ENCODE measurements at regions not wholly inside any gene's neighbourhood (a gene's known extent, or its start where the extent isn't known, plus 50 kb on each side); places are given as distances from the start of the nearest gene placed in this dataset.

- Histone ChIP-seq H3K27ac (ENCODE audit: low read depth in 2 of 2, low read length in 2 of 2) (no peak overlapping the region), H3K4me3 (ENCODE audit: low read length in 2 of 2) (no peak overlapping the region), H3K36me3 (ENCODE audit: control insufficient read depth in 2 of 2, insufficient read depth in 2 of 2, low read length in 2 of 2) (no peaks in the 10 kb centered on the region), H3K9ac (ENCODE audit: low read depth in 1 of 2, low read length in 2 of 2) (no peak overlapping the region), H3K27me3 (ENCODE audit: control insufficient read depth in 2 of 2, insufficient read depth in 2 of 2, low read length in 2 of 2) (no peaks in the 10 kb centered on the region), H3K9me3 (ENCODE audit: control insufficient read depth in 2 of 2, low read length in 2 of 2) (peaks cover 0 to 5% of the 10 kb centered on the region in 2 donors), H3K4me1 (ENCODE audit: control insufficient read depth in 2 of 2, insufficient read depth in 2 of 2, low read length in 2 of 2) (no peaks in the 10 kb centered on the region)
These were observed 140.8 kb upstream of the SPATS2L start for GRCh38 chr2:200165687-200166086.

GRCh38 chr2:200168641-200169555 is 137.6 kb upstream of the SPATS2L start:
- peaks cover 0 to 5% of the 10 kb centered on the region in 2 donors for H3K9me3 ChIP-seq (ENCODE audit: control insufficient read depth in 2 of 2, low read length in 2 of 2)
- no peak overlapping the region for H3K4me3 ChIP-seq (ENCODE audit: low read length in 2 of 2)
- H3K4me1 ChIP-seq (ENCODE audit: control insufficient read depth in 2 of 2, insufficient read depth in 2 of 2, low read length in 2 of 2), result no peaks in the 10 kb centered on the region
- no peak overlapping the region for H3K27ac ChIP-seq (ENCODE audit: low read depth in 2 of 2, low read length in 2 of 2)
- no peaks in the 10 kb centered on the region for H3K36me3 ChIP-seq (ENCODE audit: control insufficient read depth in 2 of 2, insufficient read depth in 2 of 2, low read length in 2 of 2)
- no peaks in the 10 kb centered on the region for H3K27me3 ChIP-seq (ENCODE audit: control insufficient read depth in 2 of 2, insufficient read depth in 2 of 2, low read length in 2 of 2)
- H3K9ac ChIP-seq (ENCODE audit: low read depth in 1 of 2, low read length in 2 of 2), result no peak overlapping the region

- H3K36me3 ChIP-seq (ENCODE audit: control insufficient read depth in 2 of 2, insufficient read depth in 2 of 2, low read length in 2 of 2), result no peaks in the 10 kb centered on the region
- no peaks in the 10 kb centered on the region for H3K4me1 ChIP-seq (ENCODE audit: control insufficient read depth in 2 of 2, insufficient read depth in 2 of 2, low read length in 2 of 2)
- H3K9ac ChIP-seq (ENCODE audit: low read depth in 1 of 2, low read length in 2 of 2), result no peak overlapping the region
- H3K27me3 ChIP-seq (ENCODE audit: control insufficient read depth in 2 of 2, insufficient read depth in 2 of 2, low read length in 2 of 2), result no peaks in the 10 kb centered on the region
- H3K4me3 ChIP-seq (ENCODE audit: low read length in 2 of 2), result no peak overlapping the region
- H3K9me3 ChIP-seq (ENCODE audit: control insufficient read depth in 2 of 2, low read length in 2 of 2), result peaks cover 0 to 5% of the 10 kb centered on the region in 2 donors
- no peak overlapping the region for H3K27ac ChIP-seq (ENCODE audit: low read depth in 2 of 2, low read length in 2 of 2)
These were observed 136.3 kb upstream of the SPATS2L start for GRCh38 chr2:200170221-200170620.

- Histone ChIP-seq H3K27me3 (ENCODE audit: control insufficient read depth in 2 of 2, insufficient read depth in 2 of 2, low read length in 2 of 2) (no peaks in the 10 kb centered on the region), H3K4me1 (ENCODE audit: control insufficient read depth in 2 of 2, insufficient read depth in 2 of 2, low read length in 2 of 2) (no peaks in the 10 kb centered on the region), H3K27ac (ENCODE audit: low read depth in 2 of 2, low read length in 2 of 2) (no peak overlapping the region), H3K36me3 (ENCODE audit: control insufficient read depth in 2 of 2, insufficient read depth in 2 of 2, low read length in 2 of 2) (no peaks in the 10 kb centered on the region), H3K9ac (ENCODE audit: low read depth in 1 of 2, low read length in 2 of 2) (no peak overlapping the region), H3K4me3 (ENCODE audit: low read length in 2 of 2) (no peak overlapping the region), H3K9me3 (ENCODE audit: control insufficient read depth in 2 of 2, low read length in 2 of 2) (no peaks in the 10 kb centered on the region)
These were observed 134.6 kb upstream of the SPATS2L start for GRCh38 chr2:200171731-200172482.

DNA sequence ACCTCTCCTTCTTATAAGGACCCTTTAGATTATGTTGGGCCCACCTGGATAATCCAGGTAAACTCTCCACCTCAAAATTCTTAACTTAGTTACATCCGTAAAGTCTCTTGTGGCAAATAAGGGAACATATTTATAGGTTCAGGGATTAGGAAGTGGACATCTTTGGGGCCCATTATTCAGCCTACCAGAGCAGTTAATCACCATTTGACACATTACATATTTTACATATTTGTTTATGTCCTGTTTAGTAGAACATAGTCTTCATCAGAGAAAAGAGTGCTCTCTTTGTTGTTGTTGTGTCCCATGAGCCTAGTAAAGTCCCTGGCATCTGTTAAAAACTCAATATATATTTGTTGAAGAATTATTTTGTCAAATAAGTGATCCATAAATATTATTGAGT is 134.0 kb upstream of the SPATS2L start:
- Histone ChIP-seq H3K4me3 (ENCODE audit: low read length in 2 of 2) (no peak overlapping the region), H3K4me1 (ENCODE audit: control insufficient read depth in 2 of 2, insufficient read depth in 2 of 2, low read length in 2 of 2) (no peaks in the 10 kb centered on the region), H3K9me3 (ENCODE audit: control insufficient read depth in 2 of 2, low read length in 2 of 2) (no peaks in the 10 kb centered on the region), H3K27me3 (ENCODE audit: control insufficient read depth in 2 of 2, insufficient read depth in 2 of 2, low read length in 2 of 2) (no peaks in the 10 kb centered on the region), H3K27ac (ENCODE audit: low read depth in 2 of 2, low read length in 2 of 2) (no peak overlapping the region), H3K9ac (ENCODE audit: low read depth in 1 of 2, low read length in 2 of 2) (no peak overlapping the region), H3K36me3 (ENCODE audit: control insufficient read depth in 2 of 2, insufficient read depth in 2 of 2, low read length in 2 of 2) (no peaks in the 10 kb centered on the region)

DNA sequence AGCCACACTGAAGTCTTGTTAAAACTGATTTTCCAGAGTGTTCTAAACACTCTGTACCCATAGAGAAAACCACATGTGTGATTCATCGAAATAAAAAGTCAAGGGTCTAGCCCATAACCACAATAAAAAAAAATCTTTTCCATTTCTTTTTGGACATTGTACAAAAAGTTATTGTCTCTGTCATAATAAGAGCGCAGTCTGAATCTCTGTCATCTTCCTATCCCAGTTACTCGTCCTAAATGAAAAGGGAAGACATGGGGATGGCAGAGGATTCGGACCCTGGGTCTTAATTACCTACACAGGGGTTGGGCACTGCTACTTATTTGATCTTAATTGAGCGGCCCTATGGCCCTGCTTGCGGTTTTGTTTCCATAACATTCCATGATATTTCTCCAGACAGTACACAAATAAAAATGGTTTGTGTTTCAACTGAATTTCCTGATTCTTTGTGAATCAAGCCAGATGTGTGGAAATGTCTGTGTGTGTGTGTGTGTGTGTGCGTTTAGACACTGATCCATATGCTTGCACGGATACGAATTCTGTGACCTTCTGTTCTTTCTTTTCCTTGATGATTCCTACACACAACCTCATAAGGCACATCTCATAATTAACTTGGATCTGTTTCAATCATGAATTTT is 133.4 kb upstream of the SPATS2L start:
- H3K36me3 ChIP-seq (ENCODE audit: control insufficient read depth in 2 of 2, insufficient read depth in 2 of 2, low read length in 2 of 2), result no peaks in the 10 kb centered on the region
- no peaks in the 10 kb centered on the region for H3K9me3 ChIP-seq (ENCODE audit: control insufficient read depth in 2 of 2, low read length in 2 of 2)
- H3K4me3 ChIP-seq (ENCODE audit: low read length in 2 of 2), result no peak overlapping the region
- H3K9ac ChIP-seq (ENCODE audit: low read depth in 1 of 2, low read length in 2 of 2), result no peak overlapping the region
- no peak overlapping the region for H3K27ac ChIP-seq (ENCODE audit: low read depth in 2 of 2, low read length in 2 of 2)
- H3K4me1 ChIP-seq (ENCODE audit: control insufficient read depth in 2 of 2, insufficient read depth in 2 of 2, low read length in 2 of 2), result no peaks in the 10 kb centered on the region
- H3K27me3 ChIP-seq (ENCODE audit: control insufficient read depth in 2 of 2, insufficient read depth in 2 of 2, low read length in 2 of 2), result no peaks in the 10 kb centered on the region

DNA sequence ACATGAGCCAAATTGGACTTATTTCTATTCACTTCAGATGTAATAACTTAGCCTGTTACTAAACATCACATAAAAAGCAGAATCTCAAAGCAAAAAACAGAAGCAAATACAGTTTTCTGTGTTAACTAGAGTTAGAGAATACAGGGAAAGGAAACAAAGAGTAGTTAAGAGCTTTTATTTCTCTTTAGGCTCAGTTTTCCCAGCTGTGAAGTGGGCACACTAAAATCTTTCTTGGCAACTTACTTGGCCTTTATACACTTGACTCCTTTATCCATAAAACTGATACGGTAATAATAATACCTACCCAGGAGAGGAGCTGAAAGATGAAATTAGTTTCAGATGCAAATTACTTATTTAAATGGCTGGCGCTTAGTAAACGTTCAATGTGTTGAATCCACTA is 132.8 kb upstream of the SPATS2L start:
- Histone ChIP-seq H3K27me3 (ENCODE audit: control insufficient read depth in 2 of 2, insufficient read depth in 2 of 2, low read length in 2 of 2) (no peaks in the 10 kb centered on the region), H3K27ac (ENCODE audit: low read depth in 2 of 2, low read length in 2 of 2) (no peak overlapping the region), H3K4me3 (ENCODE audit: low read length in 2 of 2) (no peak overlapping the region), H3K9me3 (ENCODE audit: control insufficient read depth in 2 of 2, low read length in 2 of 2) (no peaks in the 10 kb centered on the region), H3K36me3 (ENCODE audit: control insufficient read depth in 2 of 2, insufficient read depth in 2 of 2, low read length in 2 of 2) (no peaks in the 10 kb centered on the region), H3K9ac (ENCODE audit: low read depth in 1 of 2, low read length in 2 of 2) (no peak overlapping the region), H3K4me1 (ENCODE audit: control insufficient read depth in 2 of 2, insufficient read depth in 2 of 2, low read length in 2 of 2) (no peaks in the 10 kb centered on the region)

- no peak overlapping the region for H3K4me3 ChIP-seq (ENCODE audit: low read length in 2 of 2)
- no peaks in the 10 kb centered on the region for H3K9me3 ChIP-seq (ENCODE audit: control insufficient read depth in 2 of 2, low read length in 2 of 2)
- no peak overlapping the region for H3K9ac ChIP-seq (ENCODE audit: low read depth in 1 of 2, low read length in 2 of 2)
- no peak overlapping the region for H3K27ac ChIP-seq (ENCODE audit: low read depth in 2 of 2, low read length in 2 of 2)
- no peaks in the 10 kb centered on the region for H3K27me3 ChIP-seq (ENCODE audit: control insufficient read depth in 2 of 2, insufficient read depth in 2 of 2, low read length in 2 of 2)
- H3K36me3 ChIP-seq (ENCODE audit: control insufficient read depth in 2 of 2, insufficient read depth in 2 of 2, low read length in 2 of 2), result no peaks in the 10 kb centered on the region
- H3K4me1 ChIP-seq (ENCODE audit: control insufficient read depth in 2 of 2, insufficient read depth in 2 of 2, low read length in 2 of 2), result no peaks in the 10 kb centered on the region
These were observed 131.9 kb upstream of the SPATS2L start for GRCh38 chr2:200174433-200175216.

DNA sequence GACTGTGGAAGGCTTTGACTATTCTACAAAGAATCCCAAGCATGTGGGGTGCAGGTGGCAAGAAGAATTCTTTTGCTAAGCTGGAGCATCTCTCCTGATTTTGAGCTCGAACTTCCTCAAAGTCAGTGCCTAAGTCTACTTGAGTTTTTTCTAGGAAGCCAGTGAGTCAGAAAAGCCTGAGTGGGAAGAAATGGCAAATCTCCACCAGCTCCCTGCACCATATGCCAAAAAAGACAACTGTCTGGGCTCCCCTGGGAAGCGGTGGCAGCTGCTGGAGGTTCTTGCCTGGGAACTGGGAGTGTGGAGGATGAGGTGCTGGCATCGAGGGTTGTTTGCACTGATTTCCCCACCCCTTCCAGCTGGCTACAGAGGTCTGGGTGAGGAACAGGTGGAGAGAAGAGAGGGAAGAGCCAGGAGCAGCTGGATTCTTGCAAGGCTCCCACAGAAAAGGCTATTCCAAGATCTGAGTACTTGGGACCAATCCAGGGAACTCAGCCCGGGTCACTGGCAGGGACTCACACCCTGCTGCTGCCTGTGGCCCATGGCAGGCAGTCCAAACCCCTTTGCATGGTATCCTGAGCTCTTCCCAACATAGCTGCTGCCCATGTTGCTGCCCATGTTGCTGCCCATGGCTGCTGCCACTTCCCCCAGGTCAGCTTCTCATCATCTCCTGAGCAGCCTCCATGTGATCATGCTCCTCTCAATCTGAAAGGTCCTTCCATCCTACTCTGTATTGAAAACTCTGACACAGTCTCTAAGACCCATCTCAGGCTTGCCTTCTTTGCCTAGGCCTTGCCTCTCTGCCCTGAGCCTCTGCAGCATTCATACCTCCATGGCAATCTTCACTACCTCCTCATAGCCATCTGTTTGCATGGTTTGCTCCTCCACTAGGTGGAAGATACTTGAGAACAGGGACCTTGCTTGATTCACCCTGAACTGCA is 128.3 kb upstream of the SPATS2L start:
- H3K27me3 ChIP-seq (ENCODE audit: control insufficient read depth in 2 of 2, insufficient read depth in 2 of 2, low read length in 2 of 2), result no peaks in the 10 kb centered on the region
- no peaks in the 10 kb centered on the region for H3K36me3 ChIP-seq (ENCODE audit: control insufficient read depth in 2 of 2, insufficient read depth in 2 of 2, low read length in 2 of 2)
- no peaks in the 10 kb centered on the region for H3K9me3 ChIP-seq (ENCODE audit: control insufficient read depth in 2 of 2, low read length in 2 of 2)
- no peak overlapping the region for H3K4me3 ChIP-seq (ENCODE audit: low read length in 2 of 2)
- no peaks in the 10 kb centered on the region for H3K4me1 ChIP-seq (ENCODE audit: control insufficient read depth in 2 of 2, insufficient read depth in 2 of 2, low read length in 2 of 2)
- no peak overlapping the region for H3K27ac ChIP-seq (ENCODE audit: low read depth in 2 of 2, low read length in 2 of 2)
- H3K9ac ChIP-seq (ENCODE audit: low read depth in 1 of 2, low read length in 2 of 2), result no peak overlapping the region
